Adrenal gland (tissue), 5 donors: ENCODE measurements at regions not wholly inside any gene's neighbourhood (a gene's known extent, or its start where the extent isn't known, plus 50 kb on each side); places are given as distances from the start of the nearest gene placed in this dataset.

ENCODE experiments used
- CTCF ChIP-seq, 6 experiments: fragments of 450-650 bp in 4 of 6; fragments of 200-600 bp in 2 of 6; sonication (generic) in 1 of 6; IDR thresholded peaks; 1 replicate in 5 of 6; 2 replicates in 1 of 6; pipeline versions ENCODE4 v1.5.1 to v1.8.0; 2016 to 2021; ENCODE audit warnings: antibody characterized with exemption in 6 of 6, mild to moderate bottlenecking in 2 of 6, moderate library complexity in 1 of 6
- POLR2A ChIP-seq, 2 donors: fragments of 450-650 bp; IDR thresholded peaks; one replicate each; pipeline ENCODE4 v1.6.1; 2017; ENCODE audit warnings: antibody characterized with exemption in 2 of 2, mild to moderate bottlenecking in 2 of 2, moderate library complexity in 1 of 2
- donor health status: DM: no; HTN: no; CAD: no.

GRCh38 chr13:91286317-91286716, 61.2 kb upstream of the MIR17HG start:
- TF ChIP-seq POLR2A (IDR thresholded peaks at IDR 0.05) (no peak), CTCF (IDR thresholded peaks at IDR 0.05) (no peak)
